Aorta (tissue), 5 donors: ENCODE measurements at regions not wholly inside any gene's neighbourhood (a gene's known extent, or its start where the extent isn't known, plus 50 kb on each side); places are given as distances from the start of the nearest gene placed in this dataset.

Experiments used
- ATAC-seq: fragments of 200-7000 bp; cut with Tn5 transposase; one replicate; pipeline ENCODE4 v1.9.1; 2022; ENCODE audit warnings: moderate library complexity; ENCODE audit not compliant: low FRiP score
- DNase-seq, 2 donors: peaks; one replicate each; pipeline ENCODE4 v3.0.0-alpha.2; 2020
- H3K27ac ChIP-seq, 2 donors: one replicate each; pipeline ENCODE4 v1.5.1; 2013; ENCODE audit warnings: low read length in 2 of 2, mild to moderate bottlenecking in 2 of 2, moderate library complexity in 2 of 2, control low read depth in 1 of 2, inconsistent platforms in 1 of 2, low read depth in 1 of 2
- H3K27me3 ChIP-seq, 2 donors: one replicate each; pipeline ENCODE4 v1.6.1; 2013; ENCODE audit warnings: control low read depth in 1 of 2, low read length in 1 of 2, mild to moderate bottlenecking in 1 of 2, moderate library complexity in 1 of 2; ENCODE audit not compliant: insufficient read depth in 2 of 2, control insufficient read depth in 1 of 2
- H3K36me3 ChIP-seq, 2 donors: one replicate each; pipeline ENCODE4 v1.6.1; 2013; ENCODE audit warnings: control low read depth in 1 of 2, low read length in 1 of 2, mild to moderate bottlenecking in 1 of 2; ENCODE audit not compliant: insufficient read depth in 2 of 2, control insufficient read depth in 1 of 2
- H3K4me1 ChIP-seq, 2 donors: one replicate each; pipeline ENCODE4 v1.6.1; 2013; ENCODE audit warnings: low read length in 2 of 2, control low read depth in 1 of 2, mild to moderate bottlenecking in 1 of 2, moderate library complexity in 1 of 2; ENCODE audit not compliant: insufficient read depth in 2 of 2, control insufficient read depth in 1 of 2
- H3K4me3 ChIP-seq, 2 donors: one replicate each; pipeline ENCODE4 v1.5.1; 2013; ENCODE audit warnings: low read length in 2 of 2, control low read depth in 1 of 2, mild to moderate bottlenecking in 1 of 2
- H3K9me3 ChIP-seq: one replicate; pipeline ENCODE4 v1.6.1; 2013; ENCODE audit warnings: mild to moderate bottlenecking, low read length; ENCODE audit not compliant: control insufficient read depth
- WGBS, 2 donors: extraction: QIAGEN DNeasy Blood & Tissue Kit; methylation state at CpG; one replicate each; pipeline ENCODE4 v1.1.7; 2013; 5-methylcytosine and 5-hydroxymethylcytosine counted together
- intact Hi-C, 2 donors: fragments of 100-400 bp; cut with DNase I; formaldehyde crosslinking; loops; one replicate each; pipeline versions ENCODE4 v1.14.2 to v1.15.0; 2022
- donor health status: healthy with polysubstance abuse.
- donor health status: Bipolar disorder and iron deficiency.
- donor health status: DM: no; HTN: no; CAD: no.
- donor health status: DM: no; HTN: no; CAD: no.
- donor health status: DM: yes; HTN: yes; CAD: no.

GRCh38 chr16:79656553-79657115 is 56.1 kb upstream of the MAF start:
- Histone ChIP-seq H3K4me3 (no peak overlapping the region), H3K36me3 (no peaks in the 10 kb centered on the region), H3K4me1 (no peaks in the 10 kb centered on the region), H3K27me3 (no peaks in the 10 kb centered on the region), H3K27ac (no peak overlapping the region), H3K9me3 (no peaks in the 10 kb centered on the region)
- intact Hi-C loops = no loop called here
- 97% methylated on average over 6 of the region's 6 CpGs for WGBS, 2 donors
- DNase-seq (no peak), ATAC-seq (no peak)

GRCh38 chr16:79653373-79653891 is 52.9 kb upstream of the MAF start:
- DNase-seq (peak in 1 of 2 donors; percentile 53), ATAC-seq (no peak)
- Histone ChIP-seq H3K9me3 (no peaks in the 10 kb centered on the region), H3K27me3 (no peaks in the 10 kb centered on the region), H3K27ac (no peak overlapping the region), H3K4me1 (no peaks in the 10 kb centered on the region), H3K36me3 (no peaks in the 10 kb centered on the region), H3K4me3 (no peak overlapping the region)
- intact Hi-C loops = loop anchor here in 1 of 2 donors (5.0 kb wide), 1 partner anchor 41 kb away; no protein-coding TSS in a partner anchor
- WGBS, 2 donors = 22 to 30% methylated on average over 6 of the region's 6 CpGs

- Histone ChIP-seq H3K4me1 (no peaks in the 10 kb centered on the region), H3K27ac (no peak overlapping the region), H3K9me3 (no peaks in the 10 kb centered on the region), H3K36me3 (no peaks in the 10 kb centered on the region), H3K27me3 (no peaks in the 10 kb centered on the region), H3K4me3 (no peak overlapping the region)
- 34 to 35% methylated on average over 7 of the region's 7 CpGs for WGBS, 2 donors
- intact Hi-C loops = loop anchor here in 1 of 2 donors (5.0 kb wide), 1 partner anchor 39 kb away; no protein-coding TSS in a partner anchor
- ATAC-seq = peak; percentile 85
- peak; percentile 82 to 85 for DNase-seq
These were observed 50.8 kb upstream of the MAF start for GRCh38 chr16:79651363-79651762.
